A673 (cell line): ENCODE measurements at regions not wholly inside any gene's neighbourhood (a gene's known extent, or its start where the extent isn't known, plus 50 kb on each side); places are given as distances from the start of the nearest gene placed in this dataset.

Experiments used
- BruUV-seq: library from RNA; stranded (reverse); fragments of 400-500 nt; replicated peaks from 2 replicates; lab custom pipeline; 2021; lab: Mats Ljungman, UMichigan
- CTCF ChIA-PET: fragments of 300-600 bp; sonication (Branson Sonifier 250); formaldehyde crosslinking; loops from one replicate; lab custom pipeline; 2022; ENCODE audit warnings: antibody characterized with exemption; lab: Charles Lee
- POLR2A ChIA-PET: fragments of 300-600 bp; sonication (Branson Sonifier 250); formaldehyde crosslinking; loops from one replicate; lab custom pipeline; 2022; ENCODE audit warnings: antibody characterized with exemption; ENCODE audit not compliant: low non-redundant PET; lab: Charles Lee
- DNase-seq: peaks from one replicate; pipeline ENCODE4 v3.0.0-alpha.2; 2015; ENCODE audit warnings: low spot score
- H3K27ac ChIP-seq: fragments of 200-600 bp; sonication (generic); 2 replicates; pipeline ENCODE4 v1.5.1; 2016; ENCODE audit warnings: mixed run types, low read depth, mild to moderate bottlenecking, mixed read lengths, antibody characterized with exemption, low read length; ENCODE audit not compliant: poor library complexity, severe bottlenecking
- H3K27me3 ChIP-seq: fragments of 200-600 bp; sonication (generic); replicated peaks from 2 replicates; pipeline ENCODE4 v1.6.1; 2017; ENCODE audit warnings: mixed run types, low read depth, mild to moderate bottlenecking, mixed read lengths, antibody characterized with exemption, low read length; ENCODE audit not compliant: insufficient read depth, poor library complexity
- H3K36me3 ChIP-seq: fragments of 200-600 bp; sonication (generic); 2 replicates; pipeline ENCODE4 v1.6.1; 2016; ENCODE audit warnings: mixed run types, mild to moderate bottlenecking, mixed read lengths, antibody characterized with exemption, low read length; ENCODE audit not compliant: insufficient read depth, poor library complexity, severe bottlenecking
- H3K4me1 ChIP-seq: fragments of 200-600 bp; sonication (generic); 2 replicates; pipeline ENCODE4 v1.6.1; 2017; ENCODE audit warnings: mixed run types, mild to moderate bottlenecking, mixed read lengths, antibody characterized with exemption, low read length; ENCODE audit not compliant: insufficient read depth, poor library complexity, severe bottlenecking
- H3K4me3 ChIP-seq: fragments of 200-600 bp; sonication (generic); 2 replicates; pipeline ENCODE4 v1.5.1; 2016; ENCODE audit warnings: low read depth, mixed run types, mild to moderate bottlenecking, mixed read lengths, low read length; ENCODE audit not compliant: poor library complexity, severe bottlenecking
- H3K9me3 ChIP-seq: fragments of 200-600 bp; sonication (generic); 2 replicates; pipeline ENCODE4 v1.6.1; 2016; ENCODE audit warnings: mixed run types, low read depth, mild to moderate bottlenecking, mixed read lengths, antibody characterized with exemption, low read length; ENCODE audit not compliant: poor library complexity, severe bottlenecking
- EZH2 ChIP-seq: fragments of 200-600 bp; sonication (generic); IDR thresholded peaks from 2 replicates; pipeline ENCODE4 v1.6.1; 2017; ENCODE audit warnings: borderline replicate concordance, low read depth, mild to moderate bottlenecking, mixed read lengths, antibody characterized with exemption, low read length; ENCODE audit not compliant: poor library complexity, severe bottlenecking
- intact Hi-C: fragments of 100-400 bp; cut with micrococcal nuclease; formaldehyde crosslinking; loops from one replicate; pipeline ENCODE4 v1.10.0; 2022; ENCODE audit not compliant: unreplicated experiment
- TF ChIP-seq, protein P1 (sequence below): fragments of 300-800, 200-600 bp; sonication (generic); conservative IDR thresholded peaks from 2 replicates; pipeline ENCODE4 v1.5.1; 2017; ENCODE audit warnings: low read depth, mild to moderate bottlenecking, antibody characterized with exemption, low read length, moderate library complexity, mixed read lengths

DNA sequence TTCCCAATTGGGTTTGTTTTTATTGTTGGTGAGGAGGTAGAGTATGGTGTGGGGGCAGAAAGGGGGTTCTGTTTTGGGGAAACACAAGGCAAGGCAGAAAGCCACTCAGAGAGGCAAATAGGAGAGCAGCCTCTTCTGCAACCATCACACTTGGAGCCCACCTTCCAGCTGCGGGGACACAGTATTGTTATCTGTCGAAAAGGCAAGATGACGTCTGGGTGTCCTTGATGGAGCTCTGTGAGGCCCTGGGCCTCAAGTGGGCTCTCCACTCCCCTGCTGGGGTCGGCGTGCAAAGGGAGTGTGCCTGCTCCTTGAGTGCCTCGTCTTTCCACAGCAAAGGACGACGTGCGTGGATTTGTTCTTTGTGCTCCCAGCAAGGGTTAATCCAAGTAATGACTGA lies 227.6 kb downstream of the ANAPC1 start:
- ChIA-PET CTCF (no interaction called here), POLR2A (no interaction called here)
- Histone ChIP-seq H3K9me3 (no peaks in the 10 kb centered on the region), H3K27me3 (no peaks in the 10 kb centered on the region), H3K4me1 (peaks cover 9% of the 10 kb centered on the region), H3K36me3 (no peaks in the 10 kb centered on the region), H3K4me3 (no peak overlapping the region), H3K27ac (no peak overlapping the region)
- no TSS peak for BruUV-seq
- no peak for DNase-seq
- TF ChIP-seq, protein P1, sequence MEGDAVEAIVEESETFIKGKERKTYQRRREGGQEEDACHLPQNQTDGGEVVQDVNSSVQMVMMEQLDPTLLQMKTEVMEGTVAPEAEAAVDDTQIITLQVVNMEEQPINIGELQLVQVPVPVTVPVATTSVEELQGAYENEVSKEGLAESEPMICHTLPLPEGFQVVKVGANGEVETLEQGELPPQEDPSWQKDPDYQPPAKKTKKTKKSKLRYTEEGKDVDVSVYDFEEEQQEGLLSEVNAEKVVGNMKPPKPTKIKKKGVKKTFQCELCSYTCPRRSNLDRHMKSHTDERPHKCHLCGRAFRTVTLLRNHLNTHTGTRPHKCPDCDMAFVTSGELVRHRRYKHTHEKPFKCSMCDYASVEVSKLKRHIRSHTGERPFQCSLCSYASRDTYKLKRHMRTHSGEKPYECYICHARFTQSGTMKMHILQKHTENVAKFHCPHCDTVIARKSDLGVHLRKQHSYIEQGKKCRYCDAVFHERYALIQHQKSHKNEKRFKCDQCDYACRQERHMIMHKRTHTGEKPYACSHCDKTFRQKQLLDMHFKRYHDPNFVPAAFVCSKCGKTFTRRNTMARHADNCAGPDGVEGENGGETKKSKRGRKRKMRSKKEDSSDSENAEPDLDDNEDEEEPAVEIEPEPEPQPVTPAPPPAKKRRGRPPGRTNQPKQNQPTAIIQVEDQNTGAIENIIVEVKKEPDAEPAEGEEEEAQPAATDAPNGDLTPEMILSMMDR = no peak
- TF ChIP-seq EZH2 = no peak
- intact Hi-C loops = no loop called here

DNA sequence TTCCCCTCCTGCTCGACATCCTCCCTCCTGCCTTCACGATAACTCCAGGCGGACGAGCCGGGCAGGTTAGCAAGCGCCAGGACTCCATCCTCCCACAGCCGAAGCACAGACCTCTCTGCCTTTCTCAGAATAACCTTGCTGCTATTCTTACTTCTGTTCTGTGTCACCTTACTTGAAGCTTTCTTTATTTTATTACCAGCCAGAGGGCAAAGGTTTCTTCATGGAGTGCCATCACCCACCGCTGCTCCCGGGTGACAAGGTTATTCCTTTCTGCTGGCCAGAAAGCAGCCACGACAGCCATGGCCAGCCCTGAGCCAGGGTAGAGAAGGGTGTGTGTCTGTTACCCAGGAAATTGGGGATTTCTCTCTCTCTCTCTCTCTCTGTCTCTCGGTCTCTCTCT lies 227.1 kb downstream of the ANAPC1 start:
- intact Hi-C loops = no loop called here
- no TSS peak for BruUV-seq
- H3K4me3 ChIP-seq = no peak overlapping the region
- no peaks in the 10 kb centered on the region for H3K27me3 ChIP-seq
- TF ChIP-seq EZH2 = no peak
- TF ChIP-seq, protein P1 = no peak
- no peaks in the 10 kb centered on the region for H3K36me3 ChIP-seq
- ChIA-PET CTCF (no interaction called here), POLR2A (no interaction called here)
- no peak for DNase-seq
- H3K27ac ChIP-seq = no peak overlapping the region
- H3K4me1 ChIP-seq = peaks cover 9% of the 10 kb centered on the region
- no peaks in the 10 kb centered on the region for H3K9me3 ChIP-seq

DNA sequence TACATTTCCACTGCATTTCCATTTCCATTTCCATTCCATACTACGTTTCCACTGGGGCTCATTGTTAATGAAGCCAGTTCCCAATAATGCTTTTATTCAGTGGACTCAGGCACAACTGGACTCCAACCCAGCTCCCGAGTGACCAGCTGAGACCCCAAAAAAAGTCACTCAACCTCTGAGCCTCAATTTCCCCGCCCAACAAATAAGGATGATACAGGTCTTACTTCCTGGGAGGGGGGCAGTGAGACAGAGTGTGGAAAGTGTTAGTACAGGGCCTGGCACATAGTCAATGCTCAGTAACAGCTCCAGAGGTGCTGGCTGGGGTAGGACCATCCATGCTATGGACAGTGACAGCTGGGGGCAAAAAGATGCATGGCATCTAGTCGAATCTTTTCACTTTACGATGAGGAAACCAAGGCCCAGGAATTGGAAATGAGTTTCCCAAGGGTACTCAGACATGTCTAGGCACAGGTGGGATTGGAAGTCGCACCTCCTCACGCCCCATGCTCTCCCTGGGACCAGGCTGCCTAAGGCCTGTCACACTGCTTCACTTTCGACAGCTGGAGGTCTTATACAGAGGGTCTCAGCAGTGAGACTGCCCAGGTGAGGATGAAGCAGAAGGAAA lies 226.5 kb downstream of the ANAPC1 start:
- Histone ChIP-seq H3K27me3 (no peaks in the 10 kb centered on the region), H3K27ac (no peak overlapping the region), H3K9me3 (no peaks in the 10 kb centered on the region), H3K36me3 (no peaks in the 10 kb centered on the region), H3K4me1 (peaks cover 9% of the 10 kb centered on the region), H3K4me3 (no peak overlapping the region)
- DNase-seq = no peak
- TF ChIP-seq, protein P1 = no peak
- TF ChIP-seq EZH2 = no peak
- POLR2A ChIA-PET = no interaction called here
- intact Hi-C loops = no loop called here
- CTCF ChIA-PET = no interaction called here
- BruUV-seq = no TSS peak
